Cardiac fibroblast (primary cell): ENCODE measurements at regions not wholly inside any gene's neighbourhood (a gene's known extent, or its start where the extent isn't known, plus 50 kb on each side); places are given as distances from the start of the nearest gene placed in this dataset.

Experiments
- DNase-seq, 2 donors: peaks; one replicate each; pipeline versions ENCODE4 v3.0.0 to v3.0.0-alpha.2; 2010; ENCODE audit warnings: low read depth in 2 of 2
- H3K4me3 ChIP-seq, 2 donors: replicated peaks in 1 of 2; 1 replicate in 1 of 2; 2 replicates in 1 of 2; pipeline ENCODE4 v1.5.1; 2011; ENCODE audit warnings: low read depth in 2 of 2, low read length in 2 of 2, mild to moderate bottlenecking in 2 of 2, moderate library complexity in 1 of 2
- TF ChIP-seq, protein P1 (sequence below): IDR thresholded peaks from one replicate; pipeline ENCODE4 v1.5.1; 2011; ENCODE audit warnings: low read depth, mild to moderate bottlenecking, low read length, inconsistent platforms

DNA sequence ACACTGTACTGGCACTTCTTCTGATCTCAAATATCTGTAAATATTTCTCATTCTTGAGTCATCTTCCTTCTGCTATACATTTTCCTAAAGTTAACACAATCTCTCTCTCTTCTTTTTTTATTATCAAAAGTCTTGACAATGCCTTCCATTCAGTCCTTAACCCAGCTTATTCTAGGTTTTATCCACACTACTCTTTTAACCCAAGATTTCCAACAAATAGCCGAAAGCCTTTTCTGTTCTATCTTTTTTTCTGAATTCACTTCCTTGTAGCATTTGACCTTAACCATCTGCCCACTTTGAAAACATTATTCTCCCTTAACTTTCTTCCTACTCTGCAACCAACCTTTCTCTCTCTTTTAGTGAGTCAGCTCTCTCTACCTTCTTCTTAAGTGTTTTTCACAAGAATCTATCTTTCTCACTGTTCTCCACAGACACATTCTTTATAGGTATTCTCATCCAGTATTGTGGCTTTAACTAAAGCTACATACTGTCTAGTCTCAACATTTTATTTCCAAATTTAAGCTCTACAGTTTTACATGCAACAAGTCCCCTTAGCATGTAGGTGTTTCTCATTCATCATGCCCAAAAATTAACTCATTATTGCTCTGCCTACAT, 915.6 kb downstream of the KCNMA1 start:
- peak in 1 of 2 donors; percentile 5 for DNase-seq
- TF ChIP-seq, protein P1, sequence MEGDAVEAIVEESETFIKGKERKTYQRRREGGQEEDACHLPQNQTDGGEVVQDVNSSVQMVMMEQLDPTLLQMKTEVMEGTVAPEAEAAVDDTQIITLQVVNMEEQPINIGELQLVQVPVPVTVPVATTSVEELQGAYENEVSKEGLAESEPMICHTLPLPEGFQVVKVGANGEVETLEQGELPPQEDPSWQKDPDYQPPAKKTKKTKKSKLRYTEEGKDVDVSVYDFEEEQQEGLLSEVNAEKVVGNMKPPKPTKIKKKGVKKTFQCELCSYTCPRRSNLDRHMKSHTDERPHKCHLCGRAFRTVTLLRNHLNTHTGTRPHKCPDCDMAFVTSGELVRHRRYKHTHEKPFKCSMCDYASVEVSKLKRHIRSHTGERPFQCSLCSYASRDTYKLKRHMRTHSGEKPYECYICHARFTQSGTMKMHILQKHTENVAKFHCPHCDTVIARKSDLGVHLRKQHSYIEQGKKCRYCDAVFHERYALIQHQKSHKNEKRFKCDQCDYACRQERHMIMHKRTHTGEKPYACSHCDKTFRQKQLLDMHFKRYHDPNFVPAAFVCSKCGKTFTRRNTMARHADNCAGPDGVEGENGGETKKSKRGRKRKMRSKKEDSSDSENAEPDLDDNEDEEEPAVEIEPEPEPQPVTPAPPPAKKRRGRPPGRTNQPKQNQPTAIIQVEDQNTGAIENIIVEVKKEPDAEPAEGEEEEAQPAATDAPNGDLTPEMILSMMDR: no peak
- H3K4me3 ChIP-seq: no peak overlapping the region

DNA sequence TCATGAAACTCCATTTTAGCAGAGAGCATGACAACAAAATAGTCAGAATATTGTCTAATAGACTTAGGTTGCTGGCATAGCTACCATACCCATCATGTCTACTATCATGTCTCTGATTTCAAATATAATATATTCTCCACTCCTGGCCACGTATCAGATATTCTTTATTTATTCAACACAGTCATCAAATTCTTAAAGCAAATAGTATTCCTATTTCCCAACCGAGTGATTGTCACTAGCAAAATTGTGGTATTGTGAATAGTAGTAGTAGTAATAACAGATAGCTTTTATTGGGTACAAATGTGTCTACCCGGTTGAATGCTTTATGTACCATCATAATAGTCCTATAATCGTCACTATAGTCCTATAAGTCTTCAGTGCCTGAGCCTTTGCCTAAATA, 918.6 kb downstream of the KCNMA1 start:
- DNase-seq: peak in 1 of 2 donors; percentile 36
- TF ChIP-seq, protein P1: no peak
- no peak overlapping the region for H3K4me3 ChIP-seq

DNA sequence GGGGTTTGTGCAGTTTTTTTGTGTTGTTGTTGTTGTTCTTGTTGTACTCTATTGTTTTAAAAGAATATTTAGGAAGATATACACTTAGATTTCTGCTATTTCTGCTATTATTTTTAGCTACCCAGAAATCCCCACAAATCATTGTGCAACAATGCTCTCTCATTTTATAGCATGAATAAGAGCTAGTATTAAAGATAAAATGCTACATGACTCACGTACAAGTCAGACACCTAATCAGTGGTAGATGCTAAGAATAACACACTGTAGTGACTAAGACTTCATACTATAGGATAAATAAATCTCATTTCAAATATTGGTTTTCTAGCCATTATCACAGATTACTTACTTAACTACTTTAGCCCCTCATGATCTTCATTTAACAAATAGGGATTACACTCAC, 920.5 kb downstream of the KCNMA1 start:
- H3K4me3 ChIP-seq: no peak overlapping the region
- DNase-seq: peak; percentile 69 to 78
- TF ChIP-seq, protein P1: no peak

DNA sequence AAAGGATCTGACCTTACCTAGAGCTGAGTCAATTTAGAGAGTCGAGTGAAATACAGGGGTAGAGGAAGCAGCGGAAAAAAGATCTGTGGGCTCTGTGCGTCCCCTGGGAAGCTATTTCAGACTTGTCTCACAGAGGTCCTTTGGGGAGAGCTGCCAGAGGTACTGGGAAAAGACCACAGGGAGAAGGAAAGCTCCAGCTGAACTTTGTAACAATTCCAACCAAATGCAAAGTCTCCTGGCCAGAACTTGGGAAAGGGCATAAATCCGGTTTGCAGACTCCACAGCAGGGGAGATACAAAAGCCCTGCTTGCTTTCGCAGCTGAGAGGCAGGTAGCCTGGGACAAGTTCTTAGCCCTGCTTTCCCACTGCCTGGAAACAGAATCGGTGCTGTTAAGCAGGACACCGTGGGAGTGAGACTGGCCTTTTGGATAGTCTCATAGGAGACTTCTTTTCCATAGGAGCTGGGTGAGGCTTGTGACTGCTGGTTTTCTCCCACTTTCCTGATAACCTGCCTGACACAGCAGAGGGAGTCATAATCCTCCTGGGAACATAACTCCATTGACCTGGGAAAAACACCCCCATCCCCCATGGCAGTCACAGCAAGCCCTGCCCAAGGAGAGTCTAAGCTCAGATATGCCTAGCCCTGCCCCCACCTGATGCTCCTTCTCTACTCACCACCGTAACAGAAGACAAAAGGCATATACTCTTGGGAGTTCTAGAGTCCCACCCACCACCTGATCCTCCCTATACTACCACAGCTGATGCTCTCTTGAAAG, 926.2 kb downstream of the KCNMA1 start:
- TF ChIP-seq, protein P1: no peak
- no peak for DNase-seq
- H3K4me3 ChIP-seq: no peak overlapping the region

DNA sequence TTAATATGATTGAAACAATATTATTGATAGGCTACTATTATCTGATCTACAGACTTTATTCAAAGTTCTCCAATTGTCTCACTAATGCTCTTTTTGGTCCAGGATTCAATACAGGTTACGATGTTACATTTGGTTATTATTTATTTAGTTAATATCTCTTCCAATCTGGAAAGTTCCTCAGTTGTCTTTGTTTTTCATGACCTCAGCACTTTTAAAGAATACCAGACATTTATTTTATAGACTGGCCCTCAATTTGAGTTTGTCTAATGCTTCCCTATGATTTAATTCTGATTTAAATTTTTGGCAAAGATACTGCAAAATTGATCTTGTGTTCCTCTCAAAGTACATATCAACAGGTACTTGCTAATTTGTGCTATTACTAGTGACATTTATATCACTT, 937.4 kb downstream of the KCNMA1 start:
- H3K4me3 ChIP-seq: no peak overlapping the region
- DNase-seq: no peak
- TF ChIP-seq, protein P1: no peak

DNA sequence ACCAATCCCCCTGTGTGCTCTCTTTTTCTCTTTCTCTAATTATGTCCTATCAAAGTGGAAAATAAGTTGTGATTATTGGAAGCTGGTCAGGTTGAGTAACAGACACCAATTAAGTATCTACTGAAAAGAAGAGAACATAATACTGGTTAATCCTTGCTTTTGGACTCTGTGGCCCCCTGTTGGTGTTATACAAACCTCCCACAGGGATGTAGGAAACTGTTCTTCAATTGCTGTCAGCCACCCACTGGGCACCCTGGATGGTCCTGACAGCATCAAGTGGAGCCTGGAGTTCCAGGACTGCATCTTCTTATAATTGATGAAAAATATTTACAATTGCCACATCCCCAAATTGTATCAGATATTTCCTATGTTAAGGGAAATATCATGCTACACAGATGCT, 939.7 kb downstream of the KCNMA1 start:
- no peak overlapping the region for H3K4me3 ChIP-seq
- TF ChIP-seq, protein P1: peak; percentile 12
- no peak for DNase-seq
